Fibroblast of villous mesenchyme (primary cell): ENCODE measurements at regions not wholly inside any gene's neighbourhood (a gene's known extent, or its start where the extent isn't known, plus 50 kb on each side); places are given as distances from the start of the nearest gene placed in this dataset.

Experiments
- DNase-seq: peaks from one replicate; pipeline ENCODE4 v3.0.0-alpha.2; 2010; ENCODE audit warnings: low read depth
- H3K4me3 ChIP-seq: 2 replicates; pipeline ENCODE4 v1.5.1; 2011; ENCODE audit warnings: low read depth, mild to moderate bottlenecking, low read length
- TF ChIP-seq, protein P1 (sequence below): IDR thresholded peaks from 2 replicates; pipeline ENCODE4 v1.5.1; 2012; ENCODE audit warnings: low read depth, mild to moderate bottlenecking, low read length; ENCODE audit not compliant: insufficient read depth

DNA sequence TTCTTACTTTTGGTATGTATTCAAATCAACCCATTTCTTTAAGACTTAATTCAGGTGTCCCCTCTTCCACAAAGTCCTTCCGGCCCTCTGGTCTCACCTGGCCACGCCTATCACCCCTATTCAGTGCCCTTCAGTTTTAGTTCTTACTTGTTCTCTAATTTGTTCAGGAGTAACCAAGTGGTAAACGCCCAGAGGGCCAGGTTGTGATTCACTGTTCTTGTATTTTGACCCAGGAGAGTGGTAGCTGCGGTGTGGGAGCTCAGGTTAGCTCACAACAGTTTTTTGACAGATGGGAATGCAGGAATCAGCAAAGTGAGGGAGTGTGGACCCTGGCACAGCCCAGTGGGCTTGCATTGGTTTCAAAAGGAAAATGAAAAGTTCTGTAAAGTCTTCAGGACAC, 81.7 kb upstream of the RIPOR2 start:
- TF ChIP-seq, protein P1, sequence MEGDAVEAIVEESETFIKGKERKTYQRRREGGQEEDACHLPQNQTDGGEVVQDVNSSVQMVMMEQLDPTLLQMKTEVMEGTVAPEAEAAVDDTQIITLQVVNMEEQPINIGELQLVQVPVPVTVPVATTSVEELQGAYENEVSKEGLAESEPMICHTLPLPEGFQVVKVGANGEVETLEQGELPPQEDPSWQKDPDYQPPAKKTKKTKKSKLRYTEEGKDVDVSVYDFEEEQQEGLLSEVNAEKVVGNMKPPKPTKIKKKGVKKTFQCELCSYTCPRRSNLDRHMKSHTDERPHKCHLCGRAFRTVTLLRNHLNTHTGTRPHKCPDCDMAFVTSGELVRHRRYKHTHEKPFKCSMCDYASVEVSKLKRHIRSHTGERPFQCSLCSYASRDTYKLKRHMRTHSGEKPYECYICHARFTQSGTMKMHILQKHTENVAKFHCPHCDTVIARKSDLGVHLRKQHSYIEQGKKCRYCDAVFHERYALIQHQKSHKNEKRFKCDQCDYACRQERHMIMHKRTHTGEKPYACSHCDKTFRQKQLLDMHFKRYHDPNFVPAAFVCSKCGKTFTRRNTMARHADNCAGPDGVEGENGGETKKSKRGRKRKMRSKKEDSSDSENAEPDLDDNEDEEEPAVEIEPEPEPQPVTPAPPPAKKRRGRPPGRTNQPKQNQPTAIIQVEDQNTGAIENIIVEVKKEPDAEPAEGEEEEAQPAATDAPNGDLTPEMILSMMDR = no peak
- DNase-seq = no peak
- no peak overlapping the region for H3K4me3 ChIP-seq

DNA sequence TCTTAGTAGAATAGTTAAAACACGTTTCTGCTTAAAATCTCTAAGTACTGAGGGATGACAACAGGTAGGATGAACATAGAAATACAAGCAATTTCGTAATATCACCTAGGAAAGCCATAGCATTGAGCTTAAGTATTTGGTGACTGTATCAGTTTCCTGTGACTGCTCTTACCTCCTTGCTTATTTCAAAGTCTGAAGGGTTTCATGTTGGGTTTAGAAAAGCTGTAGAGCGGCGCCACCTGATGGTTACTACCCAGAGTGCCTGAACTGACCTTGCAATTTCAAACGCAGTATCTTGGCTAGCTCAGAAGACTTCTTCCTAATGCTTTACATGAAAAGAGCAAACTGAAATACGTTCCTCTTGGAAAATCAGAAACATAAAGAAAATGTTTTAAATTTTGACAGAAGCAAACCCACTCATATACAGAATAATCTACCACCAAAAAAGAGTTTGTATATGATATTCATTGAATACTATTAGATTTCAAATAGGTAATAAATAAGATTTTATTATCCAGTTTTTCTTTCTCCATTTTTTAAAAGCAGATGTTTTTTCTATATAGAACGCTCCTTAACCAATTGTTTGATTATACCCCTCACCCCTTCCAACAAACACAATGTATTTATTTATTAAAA, 82.3 kb upstream of the RIPOR2 start:
- no peak overlapping the region for H3K4me3 ChIP-seq
- DNase-seq = peak; percentile 78
- TF ChIP-seq, protein P1 = peak; percentile 79

DNA sequence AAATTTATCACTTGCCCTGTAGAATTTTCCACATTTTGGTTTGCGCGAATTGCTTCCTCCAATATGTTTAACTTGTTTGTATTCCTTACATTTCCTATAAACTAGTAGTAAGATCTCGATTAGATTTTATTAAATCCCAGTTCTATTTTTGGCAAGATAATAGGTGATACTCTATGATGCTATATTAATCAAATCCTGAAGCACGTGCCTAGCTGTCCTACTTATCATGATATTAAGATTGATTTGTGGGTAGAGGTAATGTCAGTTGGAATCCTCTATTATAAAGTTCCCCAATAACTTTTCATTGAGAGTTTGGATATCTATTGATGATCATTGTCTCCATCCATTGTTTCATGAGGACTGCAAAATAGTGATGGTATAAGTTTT, 82.8 kb upstream of the RIPOR2 start:
- no peak overlapping the region for H3K4me3 ChIP-seq
- TF ChIP-seq, protein P1 = no peak
- DNase-seq = no peak

DNA sequence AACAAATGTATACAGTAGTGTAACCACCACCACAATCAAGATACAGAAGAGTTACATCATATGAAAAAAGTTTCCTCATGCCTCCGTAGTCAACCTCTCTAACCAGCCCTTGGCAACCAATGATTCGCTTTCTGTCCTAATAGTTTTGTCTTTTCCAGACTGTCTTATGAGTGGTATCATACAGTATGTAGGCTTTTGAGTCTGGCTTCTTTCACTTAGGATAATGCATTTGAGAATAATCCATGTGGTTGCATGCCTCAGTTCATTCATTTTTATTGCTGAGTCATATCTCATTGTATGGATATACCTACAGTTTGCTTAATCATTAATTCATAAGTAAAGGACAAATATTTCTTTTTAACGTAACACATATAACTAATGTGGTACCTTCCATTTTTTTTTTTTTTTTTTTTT, 86.4 kb upstream of the RIPOR2 start:
- TF ChIP-seq, protein P1 = no peak
- DNase-seq = peak; percentile 76

DNA sequence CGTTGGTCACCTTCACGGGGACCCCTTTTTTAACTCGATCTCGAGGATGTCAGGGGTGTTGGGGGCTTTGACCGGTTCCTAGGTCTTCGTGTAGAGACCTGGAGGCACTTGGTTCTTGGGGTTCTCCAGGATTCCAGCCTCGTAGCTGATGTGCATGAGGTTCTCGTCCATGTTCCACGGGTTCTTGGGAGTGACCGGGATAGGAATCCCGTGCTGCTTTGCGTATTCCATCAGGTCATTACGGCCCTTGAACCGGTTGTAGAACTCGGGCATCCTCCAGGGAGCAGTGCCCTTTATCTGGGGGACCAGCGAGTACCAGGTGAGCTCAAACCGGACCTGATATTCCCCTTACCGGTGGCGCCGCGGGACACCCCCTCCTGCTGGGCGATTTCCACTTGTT, 88.0 kb upstream of the RIPOR2 start:
- TF ChIP-seq, protein P1 = no peak
- no peak overlapping the region for H3K4me3 ChIP-seq
- no peak for DNase-seq

More for the DNA sequence above, 86.4 kb upstream of the RIPOR2 start:
- no peak overlapping the region for H3K4me3 ChIP-seq

DNA sequence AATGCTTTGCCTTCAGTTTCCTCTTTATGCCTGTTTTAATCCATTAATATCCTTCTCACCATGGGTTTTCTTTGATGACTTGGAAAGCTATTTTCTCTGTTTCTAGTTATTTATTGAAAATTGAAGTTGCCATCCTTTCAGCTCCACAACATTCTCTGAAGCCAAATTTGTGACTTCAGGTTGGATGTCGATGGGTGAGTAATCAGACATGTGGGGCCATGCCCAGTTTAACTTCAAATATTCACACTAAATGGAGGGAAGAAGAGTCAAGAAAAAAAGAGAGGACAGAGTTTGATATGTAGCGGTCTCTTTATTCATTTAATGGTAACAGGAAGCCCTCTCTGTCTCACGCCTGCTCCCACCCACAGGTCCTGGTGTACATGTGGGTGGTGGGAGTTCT, 89.1 kb upstream of the RIPOR2 start:
- DNase-seq = no peak
- no peak overlapping the region for H3K4me3 ChIP-seq
- TF ChIP-seq, protein P1 = no peak
